Ureter (tissue), 1 donor: ENCODE measurements at regions not wholly inside any gene's neighbourhood (a gene's known extent, or its start where the extent isn't known, plus 50 kb on each side); places are given as distances from the start of the nearest gene placed in this dataset.

Source experiments
- DNase-seq: peaks from one replicate; pipeline ENCODE4 v3.0.0-alpha.2; 2020; ENCODE audit warnings: low spot score
- donor health status: DM: yes; HTN: yes; CAD: no.

GRCh38 chr5:67377631-67378030 is 181.0 kb upstream of the CD180 start:
- no peak for DNase-seq

- no peak for DNase-seq
Observed at GRCh38 chr5:67375606-67376005, 179.0 kb upstream of the CD180 start.

GRCh38 chr5:67374378-67374777 is 177.8 kb upstream of the CD180 start:
- DNase-seq: no peak

- no peak for DNase-seq
Observed at GRCh38 chr5:67373518-67373917, 176.9 kb upstream of the CD180 start.

GRCh38 chr5:67372887-67373286 is 176.3 kb upstream of the CD180 start:
- no peak for DNase-seq

- DNase-seq: no peak
Observed at GRCh38 chr5:67371924-67372323, 175.3 kb upstream of the CD180 start.

- no peak for DNase-seq
Observed at GRCh38 chr5:67366691-67367395, 170.2 kb upstream of the CD180 start.

GRCh38 chr5:67366276-67366675 is 169.7 kb upstream of the CD180 start:
- no peak for DNase-seq

- no peak for DNase-seq
Observed at GRCh38 chr5:67364381-67364970, 167.9 kb upstream of the CD180 start.

- no peak for DNase-seq
Observed at GRCh38 chr5:67363963-67364362, 167.4 kb upstream of the CD180 start.

- DNase-seq: no peak
Observed at GRCh38 chr5:67363180-67363709, 166.6 kb upstream of the CD180 start.

- DNase-seq: no peak
Observed at GRCh38 chr5:67361932-67362729, 165.5 kb upstream of the CD180 start.

- no peak for DNase-seq
Observed at GRCh38 chr5:67360047-67360446, 163.4 kb upstream of the CD180 start.

- no peak for DNase-seq
Observed at GRCh38 chr5:67358186-67358585, 161.6 kb upstream of the CD180 start.

GRCh38 chr5:67355120-67355713 is 158.6 kb upstream of the CD180 start:
- no peak for DNase-seq

- DNase-seq: no peak
Observed at GRCh38 chr5:67353500-67354450, 157.2 kb upstream of the CD180 start.

GRCh38 chr5:67350618-67351201 is 154.1 kb upstream of the CD180 start:
- no peak for DNase-seq

GRCh38 chr5:67350185-67350584 is 153.6 kb upstream of the CD180 start:
- no peak for DNase-seq

GRCh38 chr5:67347821-67348220 is 151.2 kb upstream of the CD180 start:
- DNase-seq: no peak

GRCh38 chr5:67346611-67347010 is 150.0 kb upstream of the CD180 start:
- no peak for DNase-seq

GRCh38 chr5:67344870-67345269 is 148.3 kb upstream of the CD180 start:
- no peak for DNase-seq
